Mesothelial cell of epicardium (in vitro differentiated cells): ENCODE measurements at regions not wholly inside any gene's neighbourhood (a gene's known extent, or its start where the extent isn't known, plus 50 kb on each side); places are given as distances from the start of the nearest gene placed in this dataset.
A peak's percentile ranks its signal among the peaks of the same experiment; 100 is the strongest.
"Not testable (repeated sequence)": the region's sequence is repeated elsewhere in the genome, so short reads cannot be mapped to it uniquely, and the experiment has no call there.

ENCODE experiments used
- DNase-seq, 2 experiments: peaks; one replicate each; pipeline ENCODE4 v3.0.0; 2021; ENCODE audit warnings: low spot score in 2 of 2; ENCODE audit not compliant: unreplicated experiment in 2 of 2
- H3K27ac Mint-ChIP-seq: 2 replicates; pipeline ENCODE4 v1.8.0; 2021; ENCODE audit warnings: mixed read lengths
- H3K27me3 Mint-ChIP-seq: 2 replicates; pipeline ENCODE4 v1.8.0; 2021; ENCODE audit warnings: low read depth, mixed read lengths
- H3K36me3 Mint-ChIP-seq: 2 replicates; pipeline ENCODE4 v1.8.0; 2021; ENCODE audit warnings: mixed read lengths
- H3K4me1 Mint-ChIP-seq: 2 replicates; pipeline ENCODE4 v1.8.0; 2021; ENCODE audit warnings: mixed read lengths
- H3K4me3 Mint-ChIP-seq: 2 replicates; pipeline ENCODE4 v1.8.0; 2021; ENCODE audit warnings: mild to moderate bottlenecking, moderate library complexity, mixed read lengths
- H3K9me3 Mint-ChIP-seq: 2 replicates; pipeline ENCODE4 v1.8.0; 2021; ENCODE audit warnings: mixed read lengths
- TF ChIP-seq, protein P1 (sequence below): fragments of 200-600 bp; sonication (generic); IDR thresholded peaks from one replicate; pipeline ENCODE4 v1.5.0; 2021; ENCODE audit warnings: antibody characterized with exemption; ENCODE audit not compliant: unreplicated experiment

DNA sequence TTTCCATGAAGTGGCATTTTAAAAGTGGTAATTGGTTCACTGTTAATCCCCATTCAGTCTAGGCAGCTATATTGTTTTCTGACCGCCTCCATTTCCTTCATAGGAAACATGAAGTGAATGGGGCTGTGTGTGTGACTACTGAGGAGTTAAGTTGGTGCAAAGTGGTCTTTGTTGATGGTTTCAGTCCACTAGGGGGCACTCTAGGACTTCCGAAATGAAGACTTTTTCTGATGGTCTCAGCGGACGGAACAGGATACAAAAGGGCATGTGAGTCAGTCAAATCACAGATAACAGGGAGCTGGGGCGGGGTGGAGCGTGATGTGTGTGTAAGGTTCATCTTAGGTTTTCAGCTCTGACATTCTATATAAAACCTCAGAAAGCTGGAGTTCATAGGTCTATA is 240.1 kb upstream of the OR4E1 start:
- TF ChIP-seq, protein P1, sequence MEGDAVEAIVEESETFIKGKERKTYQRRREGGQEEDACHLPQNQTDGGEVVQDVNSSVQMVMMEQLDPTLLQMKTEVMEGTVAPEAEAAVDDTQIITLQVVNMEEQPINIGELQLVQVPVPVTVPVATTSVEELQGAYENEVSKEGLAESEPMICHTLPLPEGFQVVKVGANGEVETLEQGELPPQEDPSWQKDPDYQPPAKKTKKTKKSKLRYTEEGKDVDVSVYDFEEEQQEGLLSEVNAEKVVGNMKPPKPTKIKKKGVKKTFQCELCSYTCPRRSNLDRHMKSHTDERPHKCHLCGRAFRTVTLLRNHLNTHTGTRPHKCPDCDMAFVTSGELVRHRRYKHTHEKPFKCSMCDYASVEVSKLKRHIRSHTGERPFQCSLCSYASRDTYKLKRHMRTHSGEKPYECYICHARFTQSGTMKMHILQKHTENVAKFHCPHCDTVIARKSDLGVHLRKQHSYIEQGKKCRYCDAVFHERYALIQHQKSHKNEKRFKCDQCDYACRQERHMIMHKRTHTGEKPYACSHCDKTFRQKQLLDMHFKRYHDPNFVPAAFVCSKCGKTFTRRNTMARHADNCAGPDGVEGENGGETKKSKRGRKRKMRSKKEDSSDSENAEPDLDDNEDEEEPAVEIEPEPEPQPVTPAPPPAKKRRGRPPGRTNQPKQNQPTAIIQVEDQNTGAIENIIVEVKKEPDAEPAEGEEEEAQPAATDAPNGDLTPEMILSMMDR = peak; percentile 65
- Mint-ChIP-seq H3K36me3 (no peaks in the 10 kb centered on the region), H3K9me3 (no peaks in the 10 kb centered on the region), H3K27me3 (peaks cover 30% of the 10 kb centered on the region), H3K27ac (no peak overlapping the region), H3K4me1 (peaks cover 7% of the 10 kb centered on the region), H3K4me3 (no peak overlapping the region)
- DNase-seq = no peak

DNA sequence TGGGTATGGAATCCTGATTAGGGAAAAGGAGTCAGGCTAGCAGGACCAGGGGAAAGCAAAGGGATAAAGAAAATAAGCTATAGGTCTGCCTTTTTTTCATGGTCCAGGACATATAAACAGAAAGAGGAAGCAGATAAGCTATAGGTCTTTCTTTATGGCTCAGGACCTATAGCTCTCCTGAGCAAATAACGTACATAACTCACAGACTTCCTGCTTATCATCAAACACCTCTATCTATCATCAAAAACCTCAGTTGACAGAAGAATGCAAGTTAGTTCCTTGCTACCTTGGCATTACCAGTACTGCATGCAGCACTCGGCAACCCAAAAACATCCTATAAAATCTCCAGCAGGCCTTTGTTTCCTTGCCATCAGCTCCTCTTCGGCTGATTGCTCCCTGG is 238.7 kb upstream of the OR4E1 start:
- H3K27me3 Mint-ChIP-seq = peaks cover 31% of the 10 kb centered on the region
- TF ChIP-seq, protein P1 = no peak
- H3K4me1 Mint-ChIP-seq = peaks cover 7% of the 10 kb centered on the region
- H3K27ac Mint-ChIP-seq = no peak overlapping the region
- no peak overlapping the region for H3K4me3 Mint-ChIP-seq
- DNase-seq = no peak
- no peaks in the 10 kb centered on the region for H3K9me3 Mint-ChIP-seq
- H3K36me3 Mint-ChIP-seq = no peaks in the 10 kb centered on the region

GRCh38 chr14:21911877-21912276 is 238.3 kb upstream of the OR4E1 start:
- Mint-ChIP-seq H3K36me3 (no peaks in the 10 kb centered on the region), H3K27me3 (peaks cover 33% of the 10 kb centered on the region), H3K27ac (no peak overlapping the region), H3K4me1 (peaks cover 7% of the 10 kb centered on the region), H3K4me3 (no peak overlapping the region), H3K9me3 (no peaks in the 10 kb centered on the region)
- TF ChIP-seq, protein P1 = no peak
- DNase-seq = no peak

DNA sequence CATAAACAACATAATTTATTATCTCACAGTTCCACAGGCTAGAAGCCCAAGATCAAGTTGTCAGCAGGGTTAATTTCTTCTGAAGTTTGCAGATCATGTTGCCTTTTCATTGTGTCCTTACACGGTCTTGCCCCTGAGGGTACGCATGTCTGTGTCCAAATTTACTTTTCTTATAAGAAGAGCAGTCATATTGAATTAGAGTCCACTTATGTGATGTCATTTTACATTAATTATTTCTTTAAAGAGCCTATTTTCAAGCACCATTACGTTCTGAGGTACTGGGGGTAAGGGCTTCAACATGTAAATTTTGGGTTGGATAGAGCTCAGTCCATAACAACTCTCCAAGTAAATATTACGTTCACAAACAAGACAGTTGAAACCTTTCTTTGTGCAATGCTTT is 236.6 kb upstream of the OR4E1 start:
- Mint-ChIP-seq H3K9me3 (no peaks in the 10 kb centered on the region), H3K27ac (no peak overlapping the region), H3K4me3 (no peak overlapping the region), H3K27me3 (peaks cover 25% of the 10 kb centered on the region), H3K4me1 (peaks cover 7% of the 10 kb centered on the region), H3K36me3 (no peaks in the 10 kb centered on the region)
- DNase-seq = no peak
- TF ChIP-seq, protein P1 = no peak

GRCh38 chr14:21902561-21903181 is 229.1 kb upstream of the OR4E1 start:
- peaks cover 15% of the 10 kb centered on the region for H3K27me3 Mint-ChIP-seq
- no peaks in the 10 kb centered on the region for H3K36me3 Mint-ChIP-seq
- H3K4me1 Mint-ChIP-seq = no peaks in the 10 kb centered on the region
- H3K27ac Mint-ChIP-seq = no peak overlapping the region
- no peak for DNase-seq
- H3K4me3 Mint-ChIP-seq = no peak overlapping the region
- peaks cover 17% of the 10 kb centered on the region for H3K9me3 Mint-ChIP-seq
- TF ChIP-seq, protein P1 = no peak

DNA sequence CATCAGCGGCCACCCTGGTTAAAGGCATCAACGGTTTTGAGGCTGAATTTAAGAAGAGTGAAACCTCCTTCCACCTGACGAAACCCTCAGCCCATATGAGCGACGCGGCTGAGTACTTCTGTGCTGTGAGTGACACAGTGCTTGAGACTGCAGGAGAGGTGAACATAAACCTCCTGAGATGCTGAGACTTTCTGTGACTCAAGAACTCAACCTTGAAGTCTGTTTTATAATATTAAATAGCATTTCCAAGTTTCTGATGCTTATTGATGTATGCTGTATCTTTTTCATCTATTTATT is 221.2 kb upstream of the OR4E1 start:
- not testable (repeated sequence) for H3K4me1 Mint-ChIP-seq
- H3K27me3 Mint-ChIP-seq = peaks cover 12% of the 10 kb centered on the region

More for the DNA sequence above, 221.2 kb upstream of the OR4E1 start:
- not testable (repeated sequence) for H3K4me3 Mint-ChIP-seq, H3K36me3 Mint-ChIP-seq, H3K9me3 Mint-ChIP-seq, DNase-seq, H3K27ac Mint-ChIP-seq
